ENCODE measurements at regions not wholly inside any gene's neighbourhood (a gene's known extent, or its start where the extent isn't known, plus 50 kb on each side); places are given as distances from the start of the nearest gene placed in this dataset.
A peak's percentile ranks its signal among the peaks of the same experiment; 100 is the strongest.

DNA sequence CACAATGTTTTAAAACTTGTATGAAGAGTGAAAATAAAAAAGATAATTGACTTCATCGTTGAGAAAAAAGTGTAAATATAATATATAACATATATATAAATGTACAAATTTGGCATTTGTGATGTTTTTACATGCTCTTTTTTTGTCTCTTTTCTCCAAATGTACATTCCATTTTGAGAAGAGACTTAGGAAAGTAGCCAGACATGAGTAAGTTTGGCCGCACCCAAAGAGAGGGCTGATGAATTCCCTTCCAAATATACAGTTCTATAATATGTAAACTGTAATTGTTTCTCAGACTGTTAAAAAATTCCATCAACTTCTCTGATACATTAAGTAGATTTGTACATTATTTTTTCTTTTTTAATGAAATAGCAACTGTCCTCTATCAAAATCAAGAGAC, 193.2 kb upstream of the MAP3K1 start:
- DNase-seq (ENCODE audit: low spot score), result no peak

DNA sequence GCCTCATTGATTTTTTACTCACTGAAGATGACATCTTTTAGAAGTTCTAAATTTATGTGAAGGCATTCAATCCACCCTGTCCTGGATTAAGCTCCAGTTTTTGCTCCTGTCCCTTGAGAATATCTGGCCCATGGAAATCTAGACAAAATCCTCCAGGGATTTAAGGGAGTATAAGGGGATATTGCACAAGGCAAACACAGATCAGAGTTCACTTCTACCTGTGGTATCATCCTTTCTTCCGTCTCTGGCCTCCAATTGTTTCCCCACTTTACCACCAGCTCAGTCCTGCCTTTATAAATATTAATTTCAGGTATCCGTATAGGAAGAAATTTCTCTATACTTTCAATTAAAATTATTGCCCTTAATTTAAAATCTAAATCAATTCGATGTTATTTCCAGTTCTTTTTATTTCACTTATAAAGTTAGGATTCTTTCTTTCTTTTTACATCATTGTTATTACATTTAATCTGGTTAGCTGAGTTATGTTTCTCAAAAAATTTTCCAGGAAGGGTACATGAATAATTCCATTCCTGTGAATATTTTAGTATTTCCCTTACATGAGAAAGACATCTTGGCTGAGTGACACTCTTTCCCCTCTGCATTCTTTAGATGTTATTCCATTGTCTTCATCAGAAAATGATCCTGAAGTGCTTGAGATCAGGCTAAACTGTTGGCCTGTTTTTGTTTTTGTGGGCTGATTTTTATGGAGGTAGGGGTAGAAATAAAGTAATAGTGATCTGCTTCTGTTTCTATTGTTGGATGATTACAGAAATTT, 194.3 kb upstream of the MAP3K1 start:
- peak; percentile 21 for DNase-seq (ENCODE audit: low spot score)

DNA sequence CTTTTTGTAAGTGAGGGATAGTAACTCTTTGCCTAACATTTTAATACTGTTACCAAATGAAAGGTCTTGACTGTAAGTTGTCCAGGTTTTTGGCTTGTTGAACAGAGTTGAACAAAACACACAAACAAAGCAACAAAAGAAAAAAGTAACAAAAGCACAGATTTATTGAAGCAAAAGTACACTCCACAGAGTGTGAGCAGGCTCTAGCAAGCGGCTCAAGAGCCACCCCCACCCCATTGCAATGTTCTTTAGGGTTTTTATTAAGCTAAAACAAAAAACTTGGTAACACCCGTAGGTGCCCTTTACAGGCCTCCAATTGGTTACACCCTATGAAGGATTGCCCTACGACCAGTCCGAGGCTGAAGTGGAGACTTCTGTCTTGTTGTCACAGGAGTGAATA, 197.4 kb upstream of the MAP3K1 start:
- no peak for DNase-seq (ENCODE audit: low spot score)

DNA sequence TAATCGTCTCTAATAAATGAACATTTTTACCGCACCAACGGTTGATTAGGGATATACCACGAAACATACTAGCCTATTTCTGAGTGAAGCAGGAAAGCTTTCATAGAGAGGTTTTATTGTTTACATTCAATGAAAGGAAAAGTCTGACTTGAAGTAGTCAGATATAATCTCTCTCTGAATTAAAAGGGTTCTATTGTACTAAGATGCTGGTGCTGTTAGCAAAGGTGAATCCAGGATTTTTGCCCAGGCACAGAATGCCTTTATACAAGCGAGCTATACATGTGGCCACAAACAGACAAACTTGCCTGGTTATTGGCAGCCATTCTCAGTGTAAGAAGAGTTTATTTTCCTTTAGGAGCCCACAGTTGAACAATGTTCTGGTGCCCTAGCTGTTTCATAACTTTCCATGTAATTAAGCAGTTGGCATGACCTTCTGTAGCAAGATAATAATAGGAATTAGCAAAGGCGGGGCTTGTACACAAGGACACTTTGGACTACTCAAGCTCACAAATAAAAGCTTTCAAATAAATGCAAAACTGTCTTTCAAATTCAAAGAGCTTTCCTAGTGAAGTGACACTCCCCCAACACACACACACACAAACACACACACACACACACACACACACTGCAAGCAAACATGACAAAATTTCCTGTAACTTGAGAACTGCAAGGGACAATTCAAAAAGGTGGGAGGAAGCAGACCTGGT, 198.7 kb upstream of the MAP3K1 start:
- no peak for DNase-seq (ENCODE audit: low spot score)

DNA sequence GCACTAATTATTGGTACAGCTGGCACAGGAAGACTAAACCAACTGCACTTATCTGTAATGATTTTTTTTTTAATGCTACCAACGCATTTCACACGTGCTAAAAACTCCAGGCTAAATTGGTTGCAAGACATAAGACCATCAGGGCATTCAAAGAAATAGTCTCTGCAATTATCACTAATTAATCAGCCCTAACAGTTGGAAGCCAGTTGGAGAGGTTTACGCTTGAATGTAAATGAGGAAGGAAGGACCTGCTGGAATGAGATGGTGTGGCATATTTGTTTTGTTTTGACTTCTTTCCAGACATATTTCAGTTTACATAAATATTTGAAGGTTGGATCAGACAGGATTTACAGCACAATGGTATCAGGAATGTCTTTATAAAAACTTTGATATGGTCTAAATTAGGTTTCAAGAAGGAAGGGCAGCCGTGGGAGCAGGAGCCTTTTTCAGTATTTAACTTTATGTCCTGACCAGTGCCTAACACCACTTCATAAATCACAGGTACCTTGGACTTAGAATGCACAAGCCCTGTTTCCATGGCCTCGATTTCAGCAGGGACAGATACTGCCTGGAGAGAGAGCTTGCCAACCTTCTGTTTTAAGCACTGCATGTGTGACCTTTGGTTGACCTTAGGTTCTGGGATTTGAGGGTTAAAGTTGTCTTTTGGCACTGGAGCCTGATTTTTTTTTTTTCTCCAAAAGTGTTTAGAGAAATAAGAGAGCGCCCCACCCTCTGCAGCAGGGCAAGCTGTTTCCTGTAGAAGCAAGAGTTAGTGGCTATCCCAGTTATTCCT, 199.8 kb upstream of the MAP3K1 start:
- no peak for DNase-seq (ENCODE audit: low spot score)

DNA sequence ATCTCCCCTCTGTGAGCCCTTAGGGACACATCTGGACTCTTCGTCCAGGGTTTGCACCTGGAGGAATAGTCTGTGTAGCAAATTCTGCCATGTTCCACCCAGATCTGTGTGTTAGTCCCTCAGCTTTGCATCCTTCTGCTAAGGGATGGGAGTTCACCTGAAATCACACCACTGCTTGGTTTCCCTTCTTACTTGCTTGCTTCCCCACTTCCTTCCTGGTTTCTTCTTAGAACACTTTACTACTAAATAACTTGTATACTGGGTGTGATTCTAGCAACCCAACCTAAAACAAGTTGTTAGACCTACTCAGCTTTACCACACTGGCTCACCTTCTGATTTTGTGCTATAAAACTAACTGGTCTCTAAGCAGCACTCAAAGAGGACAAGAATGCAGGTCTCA, 202.6 kb upstream of the MAP3K1 start:
- DNase-seq (ENCODE audit: low spot score), result no peak

DNA sequence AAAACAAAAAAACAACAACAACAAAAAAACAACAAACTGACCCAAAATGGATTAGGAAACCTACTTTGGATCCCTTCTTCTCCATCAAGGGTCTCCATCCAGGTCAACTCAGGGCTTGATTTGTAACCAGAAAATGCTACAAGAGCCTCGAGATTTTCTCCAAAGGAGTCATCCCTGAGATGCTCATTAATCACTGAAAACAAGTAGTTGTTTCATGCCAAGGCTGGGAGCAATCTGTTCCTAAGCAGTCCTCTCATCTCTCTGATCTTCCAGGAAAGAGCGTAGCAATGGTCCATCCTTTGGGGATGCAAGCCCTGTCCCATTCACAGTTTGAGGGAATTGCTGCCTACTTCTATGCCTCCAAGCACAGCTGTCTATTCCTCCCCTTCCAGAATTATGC, 203.0 kb upstream of the MAP3K1 start:
- no peak for DNase-seq (ENCODE audit: low spot score)

DNA sequence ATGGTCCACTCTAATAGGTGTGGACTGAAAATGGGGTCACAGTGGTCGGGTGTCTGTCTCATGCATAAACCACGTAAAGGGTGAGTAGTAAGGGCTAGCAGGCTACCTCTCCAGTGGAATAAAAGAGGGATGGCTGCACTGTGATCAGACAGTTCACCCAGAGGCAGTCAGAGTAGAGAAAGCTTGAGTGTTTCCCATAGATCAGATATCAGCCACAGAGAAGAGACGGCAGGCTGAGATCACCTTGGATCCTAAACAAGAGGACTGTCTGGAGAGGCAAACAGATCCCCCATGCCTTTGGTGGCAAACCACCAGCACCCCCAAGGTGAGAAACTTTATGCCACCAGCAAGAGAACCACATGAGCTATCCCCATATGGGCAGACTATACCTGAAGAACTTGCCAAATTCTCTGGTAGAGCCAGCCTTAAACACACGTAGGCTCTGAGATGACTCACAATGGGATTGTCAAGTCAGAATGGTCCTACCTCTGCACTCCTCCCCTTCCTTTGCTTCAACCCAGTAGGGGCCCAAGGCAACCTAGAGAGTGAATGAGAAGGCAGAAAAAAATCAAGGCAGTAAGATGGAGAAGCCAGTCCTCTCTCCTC, 205.2 kb upstream of the MAP3K1 start:
- no peak for DNase-seq (ENCODE audit: low spot score)

DNA sequence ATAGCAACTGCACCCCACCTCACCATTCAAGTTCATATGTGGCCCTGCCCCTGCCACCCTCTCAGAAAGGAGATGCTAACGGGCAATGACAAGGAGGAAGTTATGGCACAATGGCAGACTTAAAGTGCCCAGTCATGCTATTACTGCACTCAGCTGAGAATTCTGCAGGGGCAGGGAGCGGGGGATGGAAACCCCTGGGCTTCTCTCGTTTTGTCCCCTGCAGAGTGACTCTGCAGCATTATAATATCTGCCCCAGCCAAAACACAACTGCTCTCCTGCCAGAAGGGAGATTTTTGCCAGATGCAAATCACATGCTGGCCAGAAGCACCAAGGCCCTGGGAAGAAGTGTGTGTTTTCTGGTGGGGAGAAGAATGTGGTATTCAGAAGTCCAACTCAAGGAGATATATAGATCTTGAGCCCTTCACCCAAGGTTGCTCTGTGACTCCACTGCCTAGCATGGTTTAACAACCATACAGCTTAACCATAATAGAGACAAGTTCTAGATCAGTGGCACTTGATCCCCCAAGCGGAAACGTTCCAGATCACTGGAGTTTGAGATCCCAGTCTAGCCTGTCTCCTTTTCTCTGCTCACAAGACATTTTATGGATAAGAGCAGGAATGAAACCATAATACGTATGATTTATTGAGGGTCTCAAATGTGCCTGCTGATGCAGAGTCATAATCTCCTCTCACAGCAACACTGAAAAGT, 207.0 kb upstream of the MAP3K1 start:
- no peak for DNase-seq (ENCODE audit: low spot score)

DNA sequence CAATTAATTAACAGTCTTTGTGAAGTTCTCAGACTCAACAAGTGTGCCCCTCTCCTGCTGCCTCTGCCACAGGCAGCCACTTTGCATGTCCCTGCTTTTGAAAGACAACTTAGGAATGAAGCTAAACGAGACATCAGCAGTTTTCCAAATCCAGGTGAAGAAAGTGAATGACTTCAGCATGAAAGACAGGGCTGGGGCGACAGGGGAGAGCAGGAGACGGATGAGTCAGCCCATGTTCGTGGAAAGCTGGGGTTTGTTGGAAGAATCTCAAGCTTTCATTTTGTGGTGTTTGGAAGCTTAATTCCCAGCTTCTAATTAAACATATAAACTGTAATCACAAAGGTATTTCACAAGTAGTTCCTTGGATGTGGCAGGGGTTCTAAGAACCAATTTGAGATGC, 207.8 kb upstream of the MAP3K1 start:
- DNase-seq (ENCODE audit: low spot score), result no peak

DNA sequence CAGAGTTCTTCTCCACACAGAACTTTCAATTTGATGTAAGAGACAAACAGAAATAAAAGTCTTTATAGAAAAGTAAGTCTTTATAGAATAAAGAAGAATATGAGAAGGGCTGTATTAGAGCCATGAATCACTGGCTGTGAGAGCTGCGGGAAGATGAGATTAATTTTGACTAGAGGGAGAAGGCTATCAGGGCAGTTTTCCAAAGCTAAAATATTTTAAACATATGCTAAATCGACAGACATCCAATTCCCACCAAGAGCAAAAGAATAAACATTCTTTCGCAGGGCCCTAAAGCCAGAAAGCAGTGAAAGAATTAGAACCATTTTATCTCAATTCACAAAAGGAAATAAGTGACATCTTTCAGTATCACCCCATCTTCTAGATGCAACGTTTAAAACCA, 208.3 kb upstream of the MAP3K1 start:
- no peak for DNase-seq (ENCODE audit: low spot score)

DNA sequence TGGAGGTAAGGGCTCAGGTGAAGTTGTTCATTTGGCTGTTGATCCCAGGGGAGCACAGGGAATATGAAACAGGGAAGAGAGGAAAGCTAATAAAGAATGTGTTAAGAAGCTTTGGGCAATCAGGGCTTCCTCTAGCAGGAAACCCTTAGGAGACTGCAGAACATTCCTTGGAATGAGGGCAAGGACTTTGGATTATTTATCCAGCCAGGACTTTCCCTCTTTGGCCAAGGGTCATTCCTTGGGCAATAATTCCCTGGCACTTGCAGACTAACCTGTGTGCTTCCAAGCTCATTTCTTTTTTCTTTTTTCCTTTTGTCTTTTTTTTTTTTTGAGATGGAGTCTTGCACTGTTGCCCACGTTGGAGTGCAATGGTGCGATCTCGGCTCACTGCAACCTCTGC, 209.2 kb upstream of the MAP3K1 start:
- no peak for DNase-seq (ENCODE audit: low spot score)

DNA sequence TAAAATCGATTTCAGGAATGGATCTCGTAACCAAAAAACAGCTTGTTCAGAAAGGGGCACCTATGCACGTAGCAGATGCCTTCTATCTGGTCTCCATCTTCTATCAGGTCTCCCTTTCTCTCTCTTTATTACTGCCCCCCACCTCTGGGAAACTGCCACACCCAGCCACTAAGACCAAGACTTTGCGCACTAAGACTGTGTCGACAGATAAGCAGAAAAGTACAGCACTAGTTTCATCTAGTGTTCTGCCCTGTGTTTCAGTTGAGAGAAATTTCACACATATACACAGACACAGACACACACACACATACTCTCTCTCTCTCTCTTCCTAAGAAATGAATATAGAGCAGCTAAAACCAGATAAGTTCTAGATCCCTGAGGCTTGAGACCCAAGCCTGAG, 210.1 kb upstream of the MAP3K1 start:
- no peak for DNase-seq (ENCODE audit: low spot score)

DNA sequence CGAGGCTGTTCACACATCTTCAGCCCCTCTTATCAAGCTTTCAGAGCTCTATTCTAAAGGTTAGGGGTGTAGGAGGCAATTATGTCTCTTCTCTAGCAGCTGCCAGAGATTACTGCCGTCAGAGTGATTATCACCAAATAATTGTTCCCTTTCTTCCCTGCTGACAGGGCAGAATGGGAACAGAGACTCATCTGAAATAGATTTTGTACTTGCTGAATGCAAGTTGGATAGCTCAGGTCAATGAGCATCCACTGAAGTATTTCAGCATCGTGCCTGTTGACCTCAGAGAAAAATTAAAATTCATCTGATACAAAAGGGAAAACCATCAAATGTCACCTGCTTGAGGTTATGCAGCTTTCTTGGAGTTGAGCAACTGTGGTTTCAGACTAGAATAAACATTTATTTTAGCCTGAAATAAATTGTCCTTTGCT, 213.7 kb upstream of the MAP3K1 start:
- no peak for DNase-seq (ENCODE audit: low spot score)

DNA sequence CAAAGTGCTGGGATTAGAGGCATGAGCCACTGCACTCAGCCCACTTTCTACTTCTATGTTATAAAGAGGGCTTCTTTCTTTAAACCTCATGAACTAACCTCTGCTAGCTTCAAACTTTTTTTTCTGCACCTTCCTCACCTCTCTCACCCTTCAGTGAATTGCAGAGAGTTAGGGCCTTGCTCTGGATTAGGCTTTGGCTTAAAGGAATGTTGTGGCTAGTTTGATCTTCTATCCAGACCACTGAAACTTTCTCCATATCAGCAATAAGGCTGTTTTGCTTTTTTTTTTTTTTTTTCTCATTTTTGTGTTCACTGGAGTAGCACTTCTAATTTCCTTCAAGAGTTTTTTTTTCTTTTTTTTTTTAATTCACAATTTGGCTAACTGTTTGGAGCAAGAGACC, 216.4 kb upstream of the MAP3K1 start:
- no peak for DNase-seq (ENCODE audit: low spot score)

DNA sequence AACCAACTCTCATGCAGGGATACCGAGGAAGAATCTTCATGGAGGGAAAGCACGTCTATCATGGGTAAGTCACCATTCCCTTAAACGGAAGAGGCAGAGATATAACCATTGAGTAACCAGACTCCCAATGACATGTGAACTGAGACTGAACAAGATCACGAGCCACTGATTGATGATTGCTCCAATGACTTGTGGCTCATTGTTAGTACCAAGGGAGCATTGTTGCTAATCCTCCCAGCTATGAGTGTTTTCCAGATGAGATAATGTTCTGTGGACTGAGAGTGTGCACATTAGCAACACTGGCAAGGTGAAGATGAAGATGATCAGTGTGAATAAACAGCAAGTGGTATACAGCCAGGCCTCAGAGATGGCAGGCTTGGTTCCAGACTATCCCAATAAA, 219.2 kb upstream of the MAP3K1 start:
- DNase-seq (ENCODE audit: low spot score), result no peak

DNA sequence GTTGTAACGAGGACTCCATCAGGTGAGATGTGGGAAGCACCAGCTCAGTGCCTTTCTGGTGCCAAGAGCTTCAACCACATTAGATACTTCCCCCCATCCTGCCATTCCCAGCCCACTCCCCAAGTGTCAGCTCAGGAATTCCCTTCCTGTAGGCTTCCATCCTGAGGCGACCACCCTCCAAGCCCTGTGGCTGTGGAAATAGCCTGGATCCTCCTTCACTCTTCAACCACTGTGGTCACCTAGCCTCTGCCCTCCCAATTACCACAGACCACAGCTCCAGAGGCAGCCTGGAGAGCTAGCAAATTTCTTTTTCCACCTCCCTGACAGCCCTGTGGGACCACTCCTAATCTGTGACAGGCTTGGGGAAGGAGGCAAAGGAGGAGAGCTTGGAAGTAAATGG, 219.8 kb upstream of the MAP3K1 start:
- no peak for DNase-seq (ENCODE audit: low spot score)

DNA sequence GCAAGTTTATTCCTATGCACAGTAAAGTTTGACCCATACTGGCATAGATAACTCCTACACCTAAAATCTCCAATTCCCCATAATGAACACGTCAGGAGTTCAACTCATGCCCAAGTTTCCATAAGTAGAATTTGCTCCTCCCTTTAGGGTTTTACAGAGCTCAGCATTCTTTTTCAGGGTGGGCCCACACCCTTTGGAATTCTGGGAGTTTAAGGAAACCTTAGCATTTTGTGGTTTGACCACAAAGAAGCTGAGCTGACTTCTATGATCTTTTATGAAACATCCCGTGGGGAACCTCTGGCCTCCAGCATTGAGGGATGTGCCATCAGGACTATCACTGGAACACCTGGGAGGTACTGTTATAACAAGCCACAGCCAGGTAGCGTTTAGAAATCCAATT, 220.6 kb upstream of the MAP3K1 start:
- no peak for DNase-seq (ENCODE audit: low spot score)

DNA sequence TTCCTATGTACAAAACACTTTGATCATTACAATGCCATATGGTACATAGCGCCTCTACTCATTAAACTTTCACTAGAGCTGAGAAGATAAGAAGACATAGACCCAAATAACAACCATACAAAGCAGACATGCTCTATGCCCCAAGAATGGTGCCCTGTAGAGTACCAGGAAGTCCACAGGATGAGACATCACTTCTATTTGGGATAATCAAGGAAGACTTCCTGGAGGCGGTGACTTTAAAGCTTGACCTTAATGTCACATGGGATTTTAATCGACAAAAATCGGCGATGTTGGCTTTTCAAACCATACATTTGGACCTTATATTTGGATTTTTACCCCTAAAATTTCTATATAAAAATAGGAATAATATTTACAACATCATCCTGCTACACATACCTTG, 224.3 kb upstream of the MAP3K1 start:
- DNase-seq (ENCODE audit: low spot score), result no peak

DNA sequence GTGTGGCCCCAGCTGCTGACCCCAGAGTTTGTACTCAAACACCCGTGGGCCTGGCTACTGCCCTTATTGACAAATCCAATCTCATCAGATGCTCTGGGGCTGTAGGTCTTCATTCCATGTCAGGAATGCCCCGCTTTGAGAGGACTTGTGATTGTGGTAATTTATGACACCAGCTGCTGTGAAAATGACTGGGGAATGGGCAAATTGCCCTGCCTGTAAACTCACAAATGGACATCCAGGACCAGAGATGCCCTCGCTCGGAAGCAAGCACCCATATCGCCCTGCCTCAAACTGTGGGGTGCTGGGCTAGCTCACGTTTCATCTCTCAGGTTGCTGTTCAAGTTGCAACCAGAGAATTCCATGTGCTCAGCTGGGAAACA, 225.9 kb upstream of the MAP3K1 start:
- DNase-seq (ENCODE audit: low spot score), result no peak

DNA sequence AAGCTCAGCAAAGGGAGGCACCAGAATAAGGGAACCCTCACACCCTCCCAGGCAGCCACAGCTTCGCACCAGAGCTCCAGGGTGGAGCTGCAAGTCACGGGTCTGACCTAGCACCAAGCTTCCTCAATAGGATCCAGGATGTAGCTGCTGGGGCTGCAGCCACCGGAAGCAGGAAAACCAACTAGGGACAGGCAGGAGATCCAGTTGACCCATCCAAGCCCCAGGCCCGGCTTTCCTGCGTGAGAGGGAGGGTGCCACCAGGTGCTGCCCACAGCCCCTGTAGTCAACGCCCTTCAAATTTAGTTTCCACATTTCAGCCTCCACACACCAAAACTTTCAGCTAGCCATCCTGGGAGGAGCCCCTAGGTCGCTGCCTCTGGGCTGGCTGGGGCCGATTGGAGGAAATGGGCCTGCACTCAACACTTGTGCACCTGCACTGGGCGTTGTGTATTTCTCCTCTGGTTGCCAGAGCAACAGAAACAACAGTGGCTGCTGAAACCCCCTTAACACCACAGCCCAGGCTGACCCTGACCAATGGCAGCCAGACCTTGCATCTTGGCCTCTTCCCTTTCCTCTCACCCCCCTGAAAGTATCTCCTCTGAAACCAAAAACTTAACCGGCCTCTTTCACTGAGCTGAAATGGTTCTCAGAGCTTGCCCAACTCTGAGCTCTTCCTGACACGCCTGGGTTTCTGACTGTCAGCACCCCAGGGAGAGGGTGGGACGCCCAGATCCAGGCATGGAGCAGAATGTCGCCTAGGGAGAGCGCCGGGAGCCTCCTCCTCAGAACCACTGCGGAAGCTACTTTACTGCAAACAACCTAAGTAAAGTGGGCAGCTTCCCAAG, 226.5 kb upstream of the MAP3K1 start:
- DNase-seq (ENCODE audit: low spot score), result no peak

Measured in kidney capillary endothelial cell (primary cell).